ENCODE measurements at regions not wholly inside any gene's neighbourhood (a gene's known extent, or its start where the extent isn't known, plus 50 kb on each side); places are given as distances from the start of the nearest gene placed in this dataset.

GRCh38 chr11:109972939-109973338 is 120.3 kb upstream of the ZC3H12C start:
- Histone ChIP-seq H3K27me3 (no peaks in the 10 kb centered on the region), H3K36me3 (no peaks in the 10 kb centered on the region), H3K4me3 (no peak overlapping the region), H3K9me3 (no peaks in the 10 kb centered on the region), H3K27ac (no peak overlapping the region), H3K4me1 (ENCODE audit: insufficient read depth) (peaks cover 3% of the 10 kb centered on the region)
- intact Hi-C loops (cut with DNase I) = no loop called here
- no peak for TF ChIP-seq CTCF (IDR thresholded peaks at IDR 0.05)
- TF ChIP-seq EP300 (IDR thresholded peaks at IDR 0.05) = no peak
- no peak for DNase-seq

DNA sequence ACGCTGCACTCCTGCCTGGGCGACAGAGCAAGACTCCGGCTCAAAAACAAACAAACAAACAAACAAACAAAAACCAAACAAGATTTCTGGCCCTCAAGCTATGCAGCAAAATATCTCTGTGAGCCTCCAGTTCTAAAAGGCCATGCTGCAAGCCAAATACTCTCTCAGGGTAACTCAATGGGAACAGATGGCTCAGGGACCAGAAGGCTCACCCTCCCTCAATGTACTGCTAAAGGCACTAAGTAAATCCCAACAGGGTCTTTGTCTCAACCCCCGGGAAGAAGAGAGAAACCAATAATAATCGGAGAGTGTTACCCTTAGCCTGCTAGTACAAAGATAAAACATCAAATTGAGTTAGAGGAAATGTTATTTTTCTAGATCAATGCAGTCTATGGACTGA is 119.7 kb upstream of the ZC3H12C start:
- no peak for DNase-seq
- intact Hi-C loops (cut with DNase I) = no loop called here
- Histone ChIP-seq H3K9me3 (no peaks in the 10 kb centered on the region), H3K36me3 (no peaks in the 10 kb centered on the region), H3K27me3 (no peaks in the 10 kb centered on the region), H3K4me1 (ENCODE audit: insufficient read depth) (peaks cover 3% of the 10 kb centered on the region), H3K4me3 (no peak overlapping the region), H3K27ac (no peak overlapping the region)
- WGBS, 3 donors = 85 to 88% (median 88%) methylated on average over 5 of the region's 5 CpGs
- TF ChIP-seq CTCF (IDR thresholded peaks at IDR 0.05) = no peak

DNA sequence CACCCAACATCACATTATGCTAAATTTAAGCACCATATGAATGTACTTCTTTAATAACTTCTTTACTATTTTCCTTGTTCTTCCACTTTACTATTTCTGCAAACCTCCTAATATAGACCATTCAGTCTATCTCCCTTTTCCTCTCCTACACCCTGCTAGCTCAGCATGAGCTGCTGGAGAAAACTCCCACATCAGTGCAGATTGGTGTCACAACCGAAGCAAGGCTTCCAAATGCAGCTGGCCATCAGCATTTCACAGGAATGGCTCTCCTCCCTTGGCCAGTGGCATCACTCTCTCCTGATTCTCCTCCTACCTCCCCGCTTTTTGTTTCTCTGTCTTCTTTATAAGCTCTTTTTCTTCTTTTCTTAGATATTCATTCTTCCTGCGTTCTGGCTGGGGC is 118.7 kb upstream of the ZC3H12C start:
- Histone ChIP-seq H3K9me3 (no peaks in the 10 kb centered on the region), H3K4me3 (no peak overlapping the region), H3K4me1 (ENCODE audit: insufficient read depth) (peaks cover 3% of the 10 kb centered on the region), H3K27me3 (no peaks in the 10 kb centered on the region), H3K27ac (no peak overlapping the region), H3K36me3 (no peaks in the 10 kb centered on the region)
- no peak for DNase-seq
- intact Hi-C loops (cut with DNase I) = no loop called here
- TF ChIP-seq POLR2A (IDR thresholded peaks at IDR 0.05) (no peak), CTCF (IDR thresholded peaks at IDR 0.05) (no peak), EP300 (IDR thresholded peaks at IDR 0.05) (no peak)
- WGBS, 3 donors = 77 to 78% (median 78%) methylated on average over 3 of the region's 3 CpGs

DNA sequence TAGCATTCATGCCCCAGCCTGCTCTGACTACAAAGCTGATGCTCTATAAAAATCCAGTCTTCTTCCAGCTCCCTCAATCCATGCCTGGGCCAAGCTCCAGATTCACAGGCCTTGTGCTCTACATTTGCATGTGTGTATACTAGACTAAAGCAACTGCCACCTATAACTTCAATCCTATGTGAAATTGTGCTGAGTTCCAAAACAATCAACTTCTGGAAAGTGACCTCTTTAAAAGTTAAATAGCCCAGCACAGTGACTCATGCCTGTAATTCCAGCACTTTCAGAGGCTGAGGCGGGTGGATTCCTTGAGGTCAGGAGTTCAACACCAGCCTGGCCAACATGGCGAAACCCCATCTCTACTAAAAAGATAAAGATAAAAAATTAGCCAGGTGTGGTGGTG is 114.3 kb upstream of the ZC3H12C start:
- Histone ChIP-seq H3K9me3 (no peaks in the 10 kb centered on the region), H3K4me3 (no peak overlapping the region), H3K27me3 (no peaks in the 10 kb centered on the region), H3K27ac (no peak overlapping the region), H3K36me3 (no peaks in the 10 kb centered on the region), H3K4me1 (ENCODE audit: insufficient read depth) (no peaks in the 10 kb centered on the region)
- DNase-seq = no peak
- WGBS, 3 donors = 82 to 88% (median 85%) methylated on average over 2 of the region's 2 CpGs
- intact Hi-C loops (cut with DNase I) = no loop called here
- TF ChIP-seq POLR2A (IDR thresholded peaks at IDR 0.05) (no peak), EP300 (IDR thresholded peaks at IDR 0.05) (no peak), CTCF (IDR thresholded peaks at IDR 0.05) (no peak)

- no peaks in the 10 kb centered on the region for H3K27me3 ChIP-seq
- TF ChIP-seq CTCF (IDR thresholded peaks at IDR 0.05) = no peak
- TF ChIP-seq POLR2A (IDR thresholded peaks at IDR 0.05) = no peak
- TF ChIP-seq EP300 (IDR thresholded peaks at IDR 0.05) = no peak
- no peak overlapping the region for H3K27ac ChIP-seq
- H3K9me3 ChIP-seq = no peaks in the 10 kb centered on the region
- no peak for DNase-seq
- H3K4me3 ChIP-seq = no peak overlapping the region
- no peaks in the 10 kb centered on the region for H3K4me1 ChIP-seq (ENCODE audit: insufficient read depth)
- intact Hi-C loops (cut with DNase I) = no loop called here
- 63 to 76% (median 63%) methylated on average over 1 of the region's 1 CpG for WGBS, 3 donors
- no peaks in the 10 kb centered on the region for H3K36me3 ChIP-seq
Observed at GRCh38 chr11:109981031-109981636, 112.1 kb upstream of the ZC3H12C start.

Data from ovary (tissue), 7 donors.